Femur (tissue), 1 donor: ENCODE measurements at regions not wholly inside any gene's neighbourhood (a gene's known extent, or its start where the extent isn't known, plus 50 kb on each side); places are given as distances from the start of the nearest gene placed in this dataset.
"Not testable (repeated sequence)": the region's sequence is repeated elsewhere in the genome, so short reads cannot be mapped to it uniquely, and the experiment has no call there.

Experiments used
- DNase-seq: peaks from one replicate; pipeline ENCODE4 v3.0.0-alpha.2; 2017

DNA sequence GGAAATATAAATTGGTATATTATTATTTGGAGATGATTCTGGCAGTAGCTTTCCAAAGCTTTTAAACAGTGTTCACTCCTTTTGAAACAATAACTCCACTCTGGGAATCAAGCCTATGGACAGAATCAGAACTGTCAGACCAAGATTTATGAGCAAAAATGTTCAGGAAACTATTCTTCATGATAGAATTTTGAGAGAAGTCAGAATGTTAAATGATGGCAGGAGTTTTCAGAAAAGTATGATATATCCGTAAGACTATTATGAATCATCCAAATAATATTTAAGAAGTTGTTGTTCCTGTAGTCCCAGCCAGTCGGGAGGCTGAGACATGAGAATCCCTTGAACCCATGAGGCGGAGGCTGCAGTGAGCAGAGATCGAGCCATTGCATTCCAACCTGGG, 50.5 kb upstream of the ADGRG2 start:
- DNase-seq = no peak

- no peak for DNase-seq
Measured at GRCh38 chrX:19174401-19175025, 52.2 kb upstream of the ADGRG2 start.

- DNase-seq = no peak
Measured at GRCh38 chrX:19176901-19177630, 54.8 kb upstream of the ADGRG2 start.

DNA sequence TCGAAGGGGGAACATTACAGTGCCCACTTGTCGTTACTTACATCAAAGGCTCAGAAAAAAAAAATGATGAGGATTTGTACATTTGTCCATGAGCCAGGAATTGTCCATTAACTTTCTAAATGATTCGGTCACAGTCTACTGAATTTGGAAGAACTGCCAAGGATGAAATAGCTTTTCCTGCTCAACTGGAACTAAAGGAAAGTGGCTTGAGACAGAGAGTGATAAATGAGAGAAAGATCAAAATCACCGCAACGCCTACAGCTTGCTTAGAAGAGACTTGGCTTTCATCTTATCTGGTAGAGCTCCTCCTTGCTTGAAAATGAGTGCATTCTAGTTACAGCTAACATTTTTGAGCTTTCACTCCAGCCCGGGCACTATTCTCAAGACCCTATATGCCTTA, 55.5 kb upstream of the ADGRG2 start:
- DNase-seq = no peak

DNA sequence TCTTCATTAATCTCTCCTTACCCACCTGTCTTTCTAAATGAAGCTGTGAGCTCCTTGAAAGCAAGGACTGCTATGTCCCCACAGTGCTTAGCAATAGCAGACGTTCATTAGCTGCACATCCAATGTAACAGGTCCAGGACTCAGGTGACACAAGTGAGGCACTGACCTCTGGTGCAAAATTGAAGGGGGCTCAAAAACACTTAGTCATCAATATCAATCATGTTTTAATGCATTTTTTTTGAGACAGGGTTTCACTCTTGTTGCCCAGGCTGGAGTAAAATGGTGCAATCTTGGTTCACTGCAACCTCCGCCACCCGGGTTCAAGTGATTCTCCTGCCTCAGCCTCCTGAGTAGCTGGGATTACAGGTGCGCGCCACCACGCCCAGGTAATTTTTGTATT, 56.1 kb upstream of the ADGRG2 start:
- no peak for DNase-seq

DNA sequence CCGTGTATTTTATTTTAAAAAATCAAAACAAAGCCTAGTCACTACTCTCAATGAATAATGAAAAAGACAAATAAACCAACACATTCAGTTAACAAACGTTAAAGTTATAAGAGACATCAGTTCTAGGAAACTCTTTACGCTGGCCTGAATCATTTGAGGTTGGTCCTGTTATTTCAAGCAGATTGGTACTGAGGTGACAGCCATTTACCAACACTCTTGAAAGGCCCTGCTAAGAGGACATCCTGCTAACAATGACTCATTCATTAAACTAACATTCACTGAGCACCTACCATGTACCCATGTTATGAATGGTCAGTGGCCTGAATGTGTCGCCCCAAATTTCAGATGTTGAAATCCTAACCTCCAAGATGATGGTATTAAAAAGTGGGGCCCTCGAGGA, 57.1 kb upstream of the ADGRG2 start:
- DNase-seq = no peak

- no peak for DNase-seq
Measured at GRCh38 chrX:19181345-19181744, 59.1 kb upstream of the ADGRG2 start.

- DNase-seq = no peak
Measured at GRCh38 chrX:19182785-19183184, 60.5 kb upstream of the ADGRG2 start.

DNA sequence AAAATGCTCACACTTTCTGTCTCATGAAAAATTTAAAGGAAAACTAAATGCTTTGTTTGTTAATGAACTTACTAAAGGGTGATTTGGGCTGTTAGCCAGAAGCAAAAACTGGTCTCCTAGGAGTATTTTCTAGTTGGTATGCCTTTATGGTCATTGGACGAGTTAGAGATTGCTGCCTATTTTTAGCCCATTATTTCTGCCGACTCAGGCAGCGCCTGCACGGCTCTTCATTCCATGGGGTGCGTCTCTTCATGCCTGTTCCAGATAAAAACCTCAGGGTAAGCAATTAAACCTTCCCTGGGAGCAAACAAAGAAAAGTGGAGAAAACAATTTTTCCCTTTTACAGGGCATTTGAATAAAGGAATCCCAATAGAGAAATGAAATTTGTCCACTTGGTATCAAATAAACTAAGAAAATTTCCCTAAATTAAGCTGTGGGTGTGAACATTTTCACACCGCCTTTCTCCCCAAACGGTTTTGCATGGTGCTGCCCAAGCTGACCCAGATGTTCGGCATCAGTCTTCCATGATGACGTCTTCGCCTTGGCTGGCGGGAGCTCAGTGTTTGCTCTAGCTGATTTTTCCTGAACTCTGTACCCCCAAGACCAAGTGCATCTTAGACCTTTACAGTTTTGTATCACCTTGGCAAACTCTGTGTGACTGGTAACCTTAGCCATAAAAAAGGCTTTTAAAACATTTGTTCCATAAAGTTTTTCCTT, 61.7 kb upstream of the ADGRG2 start:
- DNase-seq = no peak

GRCh38 chrX:19188566-19188965, 66.3 kb upstream of the ADGRG2 start:
- no peak for DNase-seq

DNA sequence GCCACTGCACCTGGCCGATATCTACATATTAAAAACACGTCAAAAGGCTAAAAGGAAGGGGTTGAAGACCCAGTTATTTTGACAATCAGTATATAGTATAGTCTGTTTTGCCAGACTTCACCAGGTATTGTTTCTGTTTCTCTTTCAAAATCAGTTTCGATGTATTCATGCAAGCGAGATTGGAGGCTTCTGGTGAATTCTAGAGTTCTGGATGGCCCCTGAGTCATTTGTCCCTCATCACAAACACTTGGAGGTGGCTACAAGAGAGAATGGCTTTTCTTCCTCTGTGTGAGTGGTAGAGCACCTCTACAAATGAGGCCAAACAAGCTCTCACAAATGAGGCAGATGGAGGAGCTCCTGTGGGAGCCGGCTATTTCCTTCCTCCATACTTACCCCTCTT, 68.6 kb upstream of the ADGRG2 start:
- DNase-seq = no peak

- no peak for DNase-seq
Measured at GRCh38 chrX:19193565-19193964, 71.3 kb upstream of the ADGRG2 start.

GRCh38 chrX:19194285-19195242, 72.3 kb upstream of the ADGRG2 start:
- no peak for DNase-seq

GRCh38 chrX:19195243-19195610, 73.0 kb upstream of the ADGRG2 start:
- DNase-seq = no peak

- no peak for DNase-seq
Measured at GRCh38 chrX:19198473-19198872, 76.2 kb upstream of the ADGRG2 start.

GRCh38 chrX:19202171-19202570, 79.9 kb upstream of the ADGRG2 start:
- DNase-seq = no peak

DNA sequence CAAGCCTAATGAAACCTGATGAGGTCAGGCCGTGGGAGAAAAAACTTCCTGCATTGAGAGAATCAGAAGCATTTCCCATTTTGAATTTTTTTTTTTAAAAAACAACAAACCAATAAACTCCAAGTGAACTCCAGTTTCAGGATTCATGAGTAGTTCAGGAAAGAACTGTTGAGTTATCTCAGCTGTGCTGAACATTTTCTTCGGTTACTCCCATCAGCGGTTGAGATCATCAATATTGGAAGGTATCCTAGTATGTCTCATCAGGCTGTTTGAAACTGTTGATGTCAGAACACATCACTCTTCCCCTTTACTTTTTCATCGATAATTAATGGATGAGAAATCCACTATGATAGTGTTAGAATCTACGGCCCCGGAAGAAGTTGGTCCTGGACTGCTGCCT, 82.4 kb upstream of the ADGRG2 start:
- no peak for DNase-seq

DNA sequence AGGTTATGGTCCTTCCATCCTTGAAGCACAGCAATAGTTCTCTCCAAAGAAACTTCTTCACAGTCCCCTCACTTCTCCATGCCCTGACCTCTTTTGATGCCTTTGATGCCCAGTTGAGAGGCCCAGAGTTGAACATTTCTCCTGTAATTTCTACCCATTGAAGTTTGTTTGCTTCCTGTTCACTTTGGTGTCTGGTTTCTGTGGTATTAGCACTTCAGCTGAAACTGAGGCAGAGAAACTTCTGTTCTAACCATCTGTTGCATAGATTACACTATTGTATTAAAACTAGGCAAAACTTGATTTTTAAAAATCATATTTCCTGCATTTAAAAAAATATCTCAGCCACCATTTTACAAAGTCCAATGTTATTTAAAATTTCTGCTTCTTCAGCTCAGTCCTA, 89.8 kb upstream of the ADGRG2 start:
- DNase-seq = no peak

DNA sequence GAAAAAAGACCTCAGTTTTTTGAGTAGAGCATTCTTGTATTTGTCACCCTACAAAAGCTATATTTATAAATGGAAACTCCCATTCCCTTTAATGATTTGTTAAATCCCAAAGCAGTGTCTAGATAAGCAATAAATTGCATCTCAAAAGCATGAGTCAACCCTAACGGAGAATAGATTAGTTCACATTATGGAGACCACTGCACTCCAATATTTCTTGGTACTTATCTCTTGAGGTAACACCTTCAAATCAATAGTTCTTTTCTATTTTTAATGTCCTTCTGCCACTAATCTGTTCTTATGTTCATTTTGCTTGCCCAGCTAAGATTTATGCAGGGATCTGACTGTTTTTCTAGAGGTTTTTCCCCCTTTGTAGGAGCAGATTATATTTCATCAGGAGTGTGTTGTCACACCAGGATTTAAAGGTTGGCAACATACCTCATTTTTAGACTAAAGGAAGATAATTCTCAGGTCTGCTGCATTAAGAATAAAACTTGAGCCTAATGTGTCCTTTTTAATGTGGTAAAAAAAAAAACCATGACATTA, 91.4 kb upstream of the ADGRG2 start:
- DNase-seq = no peak

- no peak for DNase-seq
Measured at GRCh38 chrX:19214311-19214710, 92.0 kb upstream of the ADGRG2 start.

DNA sequence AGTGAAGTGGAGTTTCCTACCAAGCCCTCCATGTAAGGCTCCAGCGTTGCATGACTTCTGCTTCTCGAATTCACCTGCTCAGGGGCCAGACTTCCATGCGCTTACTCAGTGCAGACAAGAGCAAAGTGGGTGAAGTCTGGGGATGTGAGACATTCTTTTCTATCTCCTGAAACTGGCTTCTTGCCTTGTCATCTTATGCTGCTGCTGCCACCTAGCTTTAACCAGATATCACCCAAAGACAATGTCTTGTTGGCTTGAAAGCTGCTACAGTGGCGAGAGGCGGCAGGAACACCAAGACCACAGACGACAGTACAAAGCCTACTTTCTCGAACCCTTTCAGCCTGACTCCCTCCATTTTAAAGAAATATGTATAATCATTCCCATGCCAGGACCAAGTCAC, 103.6 kb upstream of the ADGRG2 start:
- DNase-seq = no peak

DNA sequence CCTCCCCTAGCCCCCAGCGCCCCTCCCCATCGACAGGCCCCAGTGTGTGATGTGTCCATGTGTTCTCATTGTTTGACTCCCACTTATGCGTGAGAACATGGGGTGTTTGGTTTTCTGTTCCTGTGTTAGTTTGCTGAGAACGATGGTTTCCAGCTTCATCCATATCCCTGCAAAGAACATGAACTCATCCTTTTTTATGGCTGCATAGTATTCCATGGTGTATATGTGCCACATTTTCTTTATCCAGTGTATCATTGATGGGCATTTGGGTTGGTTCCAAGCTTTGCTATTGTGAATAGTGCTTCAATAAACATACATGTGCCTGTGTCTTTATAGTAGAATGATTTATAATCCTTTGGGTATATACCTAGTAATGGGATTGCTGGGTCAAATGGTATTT, 107.6 kb upstream of the ADGRG2 start:
- DNase-seq = not testable (repeated sequence)

- DNase-seq = no peak
Measured at GRCh38 chrX:19237901-19238300, 105.8 kb upstream of the PDHA1 start.
